Psoas muscle (tissue), 7 donors: ENCODE measurements at regions not wholly inside any gene's neighbourhood (a gene's known extent, or its start where the extent isn't known, plus 50 kb on each side); places are given as distances from the start of the nearest gene placed in this dataset.

Experiments used
- ATAC-seq, 4 donors: fragments of 200-7000 bp; cut with Tn5 transposase; one replicate each; pipeline ENCODE4 v1.9.1; 2020; ENCODE audit warnings: moderate library complexity in 3 of 4, mild to moderate bottlenecking in 2 of 4
- DNase-seq, 2 donors: peaks; one replicate each; pipeline ENCODE4 v3.0.0-alpha.2; 2020
- H3K27ac ChIP-seq: fragments of 200-600 bp; one replicate; pipeline ENCODE4 v1.8.0; 2022
- H3K27me3 ChIP-seq, 3 donors: fragments of 200-600 bp in 1 of 3; one replicate each; pipeline versions ENCODE4 v1.6.1 to v1.8.0; 2013 to 2022; ENCODE audit warnings: low read length in 2 of 3, mild to moderate bottlenecking in 2 of 3, moderate library complexity in 1 of 3; ENCODE audit not compliant: insufficient read depth in 3 of 3
- H3K36me3 ChIP-seq, 2 donors: fragments of 200-600 bp in 1 of 2; one replicate each; pipeline versions ENCODE4 v1.6.1 to v1.8.0; 2013 to 2022; ENCODE audit warnings: low read depth in 1 of 2, mild to moderate bottlenecking in 1 of 2, moderate library complexity in 1 of 2; ENCODE audit not compliant: insufficient read depth in 1 of 2
- H3K4me1 ChIP-seq: fragments of 200-600 bp; one replicate; pipeline ENCODE4 v1.8.0; 2022
- H3K4me3 ChIP-seq: fragments of 200-600 bp; one replicate; pipeline ENCODE4 v1.8.0; 2022; ENCODE audit warnings: mild to moderate bottlenecking
- H3K9me3 ChIP-seq: fragments of 200-600 bp; one replicate; pipeline ENCODE4 v1.8.0; 2022
- WGBS, 3 donors: extraction: QIAGEN DNeasy Blood & Tissue Kit; methylation state at CpG; one replicate each; pipeline versions ENCODE4 v1.1.6 to v1.1.7; 2013; 5-methylcytosine and 5-hydroxymethylcytosine counted together
- intact Hi-C, 2 donors: fragments of 100-400 bp; cut with DNase I; formaldehyde crosslinking; loops; one replicate each; pipeline versions ENCODE4 v1.11.0 to v1.14.2; 2022
- TF ChIP-seq, protein P1 (sequence below): fragments of 200-600 bp; IDR thresholded peaks from one replicate; pipeline ENCODE4 v1.8.0; 2022; ENCODE audit warnings: antibody characterized with exemption
- donor health status: healthy with polysubstance abuse.
- donor health status: DM: no; HTN: no; CAD: no; lungs with moderate emphysema.
- donor health status: Bipolar disorder and iron deficiency.
- donor health status: healthy.
- donor health status: DM: yes; HTN: yes; CAD: no.
- donor health status: DM: no; HTN: no; CAD: no.
- donor health status: DM: yes; HTN: yes; CAD: no.

DNA sequence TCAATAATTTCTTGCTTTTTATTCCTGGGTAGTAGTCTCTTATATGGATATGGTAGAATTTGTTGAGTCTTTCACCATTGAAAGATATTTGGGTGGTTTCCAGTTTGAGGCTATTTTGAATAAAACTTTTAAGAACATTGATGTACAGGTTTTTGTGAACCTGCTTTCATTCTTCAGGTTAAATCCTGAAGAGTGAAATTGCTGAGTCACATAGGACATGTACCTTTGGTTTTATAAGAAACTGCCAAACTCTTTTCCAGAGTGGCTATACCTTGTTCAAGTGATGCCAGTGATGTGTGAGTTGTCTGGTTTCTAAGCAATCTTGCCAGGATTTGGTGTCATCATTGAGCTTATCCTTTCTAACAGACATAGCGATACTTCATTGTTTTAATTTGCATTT lies 184.6 kb upstream of the PZP start:
- Histone ChIP-seq H3K27ac (no peak overlapping the region), H3K4me1 (no peaks in the 10 kb centered on the region), H3K36me3 (no peaks in the 10 kb centered on the region), H3K9me3 (no peaks in the 10 kb centered on the region), H3K4me3 (no peak overlapping the region), H3K27me3 (no peaks in the 10 kb centered on the region)
- WGBS, 3 donors, result 94 to 100% (median 96%) methylated on average over 1 of the region's 1 CpG
- TF ChIP-seq, protein P1, sequence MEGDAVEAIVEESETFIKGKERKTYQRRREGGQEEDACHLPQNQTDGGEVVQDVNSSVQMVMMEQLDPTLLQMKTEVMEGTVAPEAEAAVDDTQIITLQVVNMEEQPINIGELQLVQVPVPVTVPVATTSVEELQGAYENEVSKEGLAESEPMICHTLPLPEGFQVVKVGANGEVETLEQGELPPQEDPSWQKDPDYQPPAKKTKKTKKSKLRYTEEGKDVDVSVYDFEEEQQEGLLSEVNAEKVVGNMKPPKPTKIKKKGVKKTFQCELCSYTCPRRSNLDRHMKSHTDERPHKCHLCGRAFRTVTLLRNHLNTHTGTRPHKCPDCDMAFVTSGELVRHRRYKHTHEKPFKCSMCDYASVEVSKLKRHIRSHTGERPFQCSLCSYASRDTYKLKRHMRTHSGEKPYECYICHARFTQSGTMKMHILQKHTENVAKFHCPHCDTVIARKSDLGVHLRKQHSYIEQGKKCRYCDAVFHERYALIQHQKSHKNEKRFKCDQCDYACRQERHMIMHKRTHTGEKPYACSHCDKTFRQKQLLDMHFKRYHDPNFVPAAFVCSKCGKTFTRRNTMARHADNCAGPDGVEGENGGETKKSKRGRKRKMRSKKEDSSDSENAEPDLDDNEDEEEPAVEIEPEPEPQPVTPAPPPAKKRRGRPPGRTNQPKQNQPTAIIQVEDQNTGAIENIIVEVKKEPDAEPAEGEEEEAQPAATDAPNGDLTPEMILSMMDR, result no peak
- ATAC-seq (no peak), DNase-seq (no peak)
- intact Hi-C loops, result no loop called here

DNA sequence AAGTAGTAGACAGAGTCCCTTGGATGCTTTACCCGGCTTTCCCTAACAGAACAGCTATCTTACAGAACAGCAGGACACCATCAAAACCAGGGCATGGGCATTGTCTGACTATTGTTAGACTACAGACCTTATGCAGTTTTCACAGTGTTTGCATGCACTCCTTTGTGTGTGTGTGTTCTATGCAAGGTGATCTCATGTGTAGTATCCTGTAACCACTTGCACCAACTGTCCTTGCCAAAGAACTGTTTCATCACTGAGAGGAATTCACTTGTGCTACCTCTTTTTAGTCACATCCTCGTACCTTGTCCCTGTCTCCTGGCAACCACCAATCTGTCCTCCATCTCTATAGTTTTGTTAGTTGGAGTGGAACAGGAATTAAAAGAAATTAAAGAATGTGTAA lies 183.6 kb upstream of the PZP start:
- H3K36me3 ChIP-seq, result no peaks in the 10 kb centered on the region
- WGBS, 3 donors, result 54 to 56% (median 54%) methylated on average over 2 of the region's 2 CpGs
- TF ChIP-seq, protein P1, result no peak
- H3K4me1 ChIP-seq, result no peaks in the 10 kb centered on the region
- no peak overlapping the region for H3K27ac ChIP-seq
- peak in 1 of 4 donors; percentile 30 for ATAC-seq
- intact Hi-C loops, result no loop called here
- no peaks in the 10 kb centered on the region for H3K27me3 ChIP-seq
- no peak for DNase-seq
- H3K4me3 ChIP-seq, result no peak overlapping the region
- H3K9me3 ChIP-seq, result no peaks in the 10 kb centered on the region

- no peak for ATAC-seq
- WGBS, 3 donors, result 44 to 57% (median 57%) methylated on average over 3 of the region's 3 CpGs
Observed at GRCh38 chr12:9390761-9391160, 182.6 kb upstream of the PZP start.

GRCh38 chr12:9389796-9390195 lies 181.6 kb upstream of the PZP start:
- no peaks in the 10 kb centered on the region for H3K36me3 ChIP-seq
- ATAC-seq (no peak), DNase-seq (no peak)
- WGBS, 3 donors, result 69 to 75% (median 69%) methylated on average over 10 of the region's 10 CpGs
- H3K27me3 ChIP-seq, result no peaks in the 10 kb centered on the region
- H3K4me3 ChIP-seq, result no peak overlapping the region
- no peak overlapping the region for H3K27ac ChIP-seq
- TF ChIP-seq, protein P1, result no peak
- intact Hi-C loops, result no loop called here
- H3K4me1 ChIP-seq, result no peaks in the 10 kb centered on the region
- H3K9me3 ChIP-seq, result no peaks in the 10 kb centered on the region

More at GRCh38 chr12:9390761-9391160, 182.6 kb upstream of the PZP start:
- Histone ChIP-seq H3K27ac (no peak overlapping the region), H3K4me3 (no peak overlapping the region), H3K9me3 (no peaks in the 10 kb centered on the region), H3K4me1 (no peaks in the 10 kb centered on the region), H3K27me3 (no peaks in the 10 kb centered on the region), H3K36me3 (no peaks in the 10 kb centered on the region)
- intact Hi-C loops, result no loop called here
- TF ChIP-seq, protein P1, result no peak
- DNase-seq, result no peak

- Histone ChIP-seq H3K9me3 (no peaks in the 10 kb centered on the region), H3K27ac (no peak overlapping the region), H3K4me3 (no peak overlapping the region), H3K4me1 (no peaks in the 10 kb centered on the region), H3K36me3 (no peaks in the 10 kb centered on the region), H3K27me3 (no peaks in the 10 kb centered on the region)
- 78 to 87% (median 81%) methylated on average over 8 of the region's 8 CpGs for WGBS, 3 donors
- ATAC-seq (no peak), DNase-seq (no peak)
- TF ChIP-seq, protein P1, result no peak
- intact Hi-C loops, result no loop called here
Observed at GRCh38 chr12:9388379-9388778, 180.2 kb upstream of the PZP start.
